Head of caudate nucleus (tissue), 42 donors: ENCODE measurements at regions not wholly inside any gene's neighbourhood (a gene's known extent, or its start where the extent isn't known, plus 50 kb on each side); places are given as distances from the start of the nearest gene placed in this dataset.
A peak's percentile ranks its signal among the peaks of the same experiment; 100 is the strongest.

ENCODE experiments used
- DNase-seq, 42 donors: peaks; one replicate each; pipeline versions ENCODE4 v3.0.0 to v3.0.0-alpha.2; 2020 to 2021; ENCODE audit warnings: mixed read lengths in 7 of 42
- intact Hi-C: fragments of 100-400 bp; cut with DNase I; formaldehyde crosslinking; loops from one replicate; pipeline ENCODE4 v1.15.0; 2022

GRCh38 chr12:91851741-91852477 lies 293.7 kb downstream of the BTG1 start:
- DNase-seq, result no peak
- intact Hi-C loops, result no loop called here

GRCh38 chr12:91846466-91847055 lies 299.1 kb downstream of the BTG1 start:
- no peak for DNase-seq
- intact Hi-C loops, result no loop called here

GRCh38 chr12:91845365-91845764 lies 300.3 kb downstream of the BTG1 start:
- intact Hi-C loops, result no loop called here
- no peak for DNase-seq

GRCh38 chr12:91841822-91842221 lies 303.8 kb downstream of the BTG1 start:
- DNase-seq, result no peak
- intact Hi-C loops, result no loop called here

GRCh38 chr12:91836696-91837095 lies 308.9 kb downstream of the BTG1 start:
- DNase-seq, result no peak
- intact Hi-C loops, result no loop called here

GRCh38 chr12:91836264-91836663 lies 309.4 kb downstream of the BTG1 start:
- no peak for DNase-seq
- intact Hi-C loops, result no loop called here

- intact Hi-C loops, result no loop called here
- DNase-seq, result no peak
Measured at GRCh38 chr12:91835693-91836092, 310.0 kb downstream of the BTG1 start.

- intact Hi-C loops, result no loop called here
- DNase-seq, result peak in 10 of 42 donors; percentile 5 to 48 (median 10)
Measured at GRCh38 chr12:91833780-91834359, 311.8 kb downstream of the BTG1 start.

- DNase-seq, result no peak
- intact Hi-C loops, result no loop called here
Measured at GRCh38 chr12:91825999-91826398, 319.6 kb downstream of the BTG1 start.

GRCh38 chr12:91824991-91825390 lies 320.7 kb downstream of the BTG1 start:
- DNase-seq, result no peak
- intact Hi-C loops, result no loop called here

- DNase-seq, result no peak
- intact Hi-C loops, result no loop called here
Measured at GRCh38 chr12:91819132-91819447, 326.6 kb downstream of the BTG1 start.

GRCh38 chr12:91818227-91819131 lies 327.2 kb downstream of the BTG1 start:
- intact Hi-C loops, result no loop called here
- DNase-seq, result no peak

GRCh38 chr12:91817517-91817916 lies 328.1 kb downstream of the BTG1 start:
- intact Hi-C loops, result no loop called here
- DNase-seq, result no peak

- intact Hi-C loops, result no loop called here
- no peak for DNase-seq
Measured at GRCh38 chr12:91813701-91814100, 331.9 kb downstream of the BTG1 start.

- DNase-seq, result peak; percentile 23 to 92 (median 80)
- intact Hi-C loops, result no loop called here
Measured at GRCh38 chr12:91811481-91812287, 334.0 kb downstream of the BTG1 start.

GRCh38 chr12:91810531-91811451 lies 334.9 kb downstream of the BTG1 start:
- intact Hi-C loops, result no loop called here

GRCh38 chr12:91810077-91810476 lies 335.6 kb downstream of the BTG1 start:
- intact Hi-C loops, result no loop called here

More at GRCh38 chr12:91810531-91811451, 334.9 kb downstream of the BTG1 start:
- DNase-seq, result no peak

GRCh38 chr12:91805031-91805430 lies 340.6 kb downstream of the BTG1 start:
- no peak for DNase-seq
- intact Hi-C loops, result no loop called here

More at GRCh38 chr12:91810077-91810476, 335.6 kb downstream of the BTG1 start:
- no peak for DNase-seq
